GM12878 (cell line): ENCODE measurements at regions not wholly inside any gene's neighbourhood (a gene's known extent, or its start where the extent isn't known, plus 50 kb on each side); places are given as distances from the start of the nearest gene placed in this dataset.

Source experiments
- ATAC-seq: fragments of 200-7000 bp; cut with Tn5 transposase; 3 replicates; pipeline ENCODE4 v1.9.1; 2020; ENCODE audit warnings: mild to moderate bottlenecking, moderate library complexity
- BruUV-seq: library from RNA; stranded (reverse); fragments of 400-500 nt; replicated peaks from 2 replicates; lab custom pipeline; 2021; lab: Mats Ljungman, UMichigan
- CTCF ChIA-PET: fragments of 300-600 bp; sonication (Branson Sonifier 250); formaldehyde crosslinking; extraction: SDS; loops from one replicate; lab custom pipeline; 2021; ENCODE audit warnings: inconsistent platforms; lab: Yijun Ruan, JAX
- POLR2A ChIA-PET: fragments of 350-600 bp; formaldehyde crosslinking; extraction: SDS; loops from one replicate; lab custom pipeline; 2021; ENCODE audit warnings: inconsistent platforms; lab: Charles Lee
- RAD21 ChIA-PET: fragments of 300-600 bp; sonication (Branson Sonifier 250); formaldehyde crosslinking; loops from one replicate; lab custom pipeline; 2023; ENCODE audit warnings: antibody characterized with exemption; ENCODE audit not compliant: unreplicated experiment; lab: Charles Lee
- SMC1A ChIA-PET: fragments of 300-600 bp; sonication (Branson Sonifier 250); formaldehyde crosslinking; loops from one replicate; lab custom pipeline; 2023; ENCODE audit not compliant: unreplicated experiment, uncharacterized antibody; lab: Charles Lee
- DNase-seq: peaks from one replicate; pipeline ENCODE4 v3.0.0-alpha.2; 2011; ENCODE audit warnings: low read depth, low spot score
- FAIRE-seq: peaks from 3 replicates; lab custom pipeline; 2011; peaks lifted over from hg19 to GRCh38; lab: Jason Lieb, UNC
- H2AFZ ChIP-seq: 2 replicates; pipeline ENCODE4 v1.6.0; 2011; ENCODE audit warnings: low read depth, low read length, control low read depth; ENCODE audit not compliant: control insufficient read depth
- H3K27ac ChIP-seq: 2 replicates; pipeline ENCODE4 v1.5.1; 2011; ENCODE audit warnings: control low read depth; ENCODE audit not compliant: control insufficient read depth, insufficient read depth
- H3K27me3 ChIP-seq, 2 experiments: replicated peaks in 1 of 2; 2 replicates each; pipeline versions ENCODE4 v1.6.0 to v1.6.1; 2011; ENCODE audit warnings: low read length in 1 of 2; ENCODE audit not compliant: control insufficient read depth in 2 of 2, insufficient read depth in 2 of 2
- H3K36me3 ChIP-seq, 2 experiments: 2 replicates each; pipeline ENCODE4 v1.5.1; 2011; ENCODE audit warnings: low read length in 1 of 2; ENCODE audit not compliant: control insufficient read depth in 2 of 2, insufficient read depth in 2 of 2
- H3K4me1 ChIP-seq: 2 replicates; pipeline ENCODE4 v1.6.1; 2011; ENCODE audit warnings: mild to moderate bottlenecking, low read length, moderate library complexity, mixed read lengths; ENCODE audit not compliant: control insufficient read depth, insufficient read depth
- H3K4me2 ChIP-seq: 2 replicates; pipeline ENCODE4 v1.6.0; 2011; ENCODE audit warnings: control low read depth; ENCODE audit not compliant: control insufficient read depth, insufficient read depth
- H3K4me3 ChIP-seq: fragments of 200-600 bp; sonication (generic); 2 replicates; pipeline ENCODE4 v1.5.1; 2016
- H3K79me2 ChIP-seq: 2 replicates; pipeline ENCODE4 v1.6.0; 2011; ENCODE audit warnings: low read length; ENCODE audit not compliant: control insufficient read depth, insufficient read depth
- H3K9ac ChIP-seq: 2 replicates; pipeline ENCODE4 v1.8.0; 2011; ENCODE audit warnings: low read length, control low read depth, mixed read lengths; ENCODE audit not compliant: control insufficient read depth, insufficient read depth
- H3K9me3 ChIP-seq: replicated peaks from 3 replicates; pipeline ENCODE4 v1.5.1; 2011; ENCODE audit warnings: mild to moderate bottlenecking, low read length; ENCODE audit not compliant: control insufficient read depth, insufficient read depth
- H4K20me1 ChIP-seq: 2 replicates; pipeline ENCODE4 v1.6.0; 2011; ENCODE audit not compliant: control insufficient read depth, insufficient read depth
- ASH2L ChIP-seq: fragments of 300-600, 200-600 bp; sonication (generic); IDR thresholded peaks from 2 replicates; pipeline ENCODE4 v1.6.1; 2017; ENCODE audit warnings: low read depth, mild to moderate bottlenecking, borderline replicate concordance
- BHLHE40 ChIP-seq, 2 experiments: fragments of 450-650 bp in 1 of 2; IDR thresholded peaks; 2 replicates each; pipeline ENCODE4 v1.6.1; 2011 to 2017; ENCODE audit warnings: low read depth in 2 of 2, borderline replicate concordance in 1 of 2, improper control_type of control experiment in 1 of 2, low read length in 1 of 2, mild to moderate bottlenecking in 1 of 2
- CREB1 ChIP-seq: IDR thresholded peaks from 2 replicates; pipeline ENCODE4 v1.6.1; 2012; ENCODE audit warnings: low read depth, mild to moderate bottlenecking, inconsistent platforms
- CREM ChIP-seq: IDR thresholded peaks from 2 replicates; pipeline ENCODE4 v1.6.1; 2014; ENCODE audit warnings: antibody characterized with exemption, low read depth
- ESRRA ChIP-seq: IDR thresholded peaks from 2 replicates; pipeline ENCODE4 v1.6.1; 2012; ENCODE audit warnings: mild to moderate bottlenecking, low read length, improper control_type of control experiment
- FOXM1 ChIP-seq: IDR thresholded peaks from 2 replicates; pipeline ENCODE4 v1.6.1; 2012; ENCODE audit warnings: low read depth, mild to moderate bottlenecking, inconsistent platforms, low read length, moderate library complexity
- JUND ChIP-seq: IDR thresholded peaks from 2 replicates; pipeline ENCODE4 v1.6.1; 2012; ENCODE audit warnings: low read depth, mild to moderate bottlenecking, low read length, improper control_type of control experiment, moderate library complexity
- KLF5 ChIP-seq: fragments of 450-650 bp; IDR thresholded peaks from 2 replicates; pipeline ENCODE4 v1.6.1; 2014; ENCODE audit warnings: mild to moderate bottlenecking; ENCODE audit not compliant: partially characterized antibody
- MTA2 ChIP-seq: fragments of 450-650 bp; IDR thresholded peaks from 2 replicates; pipeline ENCODE4 v1.6.1; 2016; ENCODE audit warnings: low read depth, mild to moderate bottlenecking, moderate library complexity
- NFIC ChIP-seq: IDR thresholded peaks from 2 replicates; pipeline ENCODE4 v1.6.1; 2012; ENCODE audit warnings: low read depth, mild to moderate bottlenecking, inconsistent platforms, low read length, moderate library complexity
- RELA ChIP-seq: fragments of 450-650 bp; IDR thresholded peaks from 2 replicates; pipeline ENCODE4 v1.8.0; 2014; ENCODE audit warnings: borderline replicate concordance; ENCODE audit not compliant: partially characterized antibody
- WGBS: methylation state at CpG from one replicate; pipeline ENCODE4 v1.1.6; 2016; ENCODE audit warnings: low lambda C conversion rate; ENCODE audit not compliant: insufficient replicate concordance, insufficient coverage; ENCODE audit errors: missing lambda C conversion rate; 5-methylcytosine and 5-hydroxymethylcytosine counted together
- in situ Hi-C: fragments of 300-500 bp; cut with MboI; formaldehyde crosslinking; loops from 9 replicates; pipeline ENCODE4 v1.14.3; 2018; ENCODE audit warnings: mixed read lengths
- intact Hi-C: fragments of 100-400 bp; cut with micrococcal nuclease; formaldehyde crosslinking; loops from one replicate; pipeline ENCODE4 v1.14.2; 2022; ENCODE audit not compliant: unreplicated experiment
- TF ChIP-seq, protein P1 (sequence below): fragments of 450-650 bp; IDR thresholded peaks from 2 replicates; pipeline ENCODE4 v1.6.1; 2017; ENCODE audit warnings: mild to moderate bottlenecking, low read depth, inconsistent platforms; ENCODE audit not compliant: poor library complexity, severe bottlenecking
- TF ChIP-seq, protein P2 (sequence below): fragments of 450-650 bp; IDR thresholded peaks from 2 replicates; pipeline ENCODE4 v1.6.1; 2017; ENCODE audit warnings: mild to moderate bottlenecking, moderate library complexity
- TF ChIP-seq, protein P3 (sequence below): IDR thresholded peaks from 2 replicates; pipeline ENCODE4 v1.6.1; 2012; ENCODE audit warnings: low read length, inconsistent platforms

DNA sequence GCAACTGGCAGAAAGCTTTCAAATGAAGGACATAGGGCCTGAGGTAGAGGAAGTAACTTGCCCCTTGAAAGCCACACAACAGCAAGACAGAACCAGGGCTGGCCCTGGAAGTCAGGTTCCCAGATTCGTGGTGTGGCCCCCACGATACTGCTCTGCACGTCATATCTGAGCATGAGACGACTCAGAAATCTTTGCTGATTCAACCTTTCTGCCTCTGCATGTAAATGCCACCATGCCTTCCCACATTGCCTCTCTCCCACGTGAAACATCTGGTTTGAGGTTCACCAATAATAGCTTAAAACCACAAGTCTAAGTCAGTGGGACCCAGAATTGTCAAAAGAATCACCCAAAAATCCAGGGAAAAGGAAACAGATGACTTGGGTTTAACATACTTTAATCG lies 214.0 kb upstream of the TRIB2 start (continued):
- TF ChIP-seq BHLHE40 (IDR thresholded peaks at IDR 0.05; ENCODE audit: borderline replicate concordance in 1 of 2, low read depth in 2 of 2, low read length in 1 of 2) (peak; percentile 15 to 30; a peak in 2 of 4 replicates), RELA (no peak), ESRRA (no peak)
- TF ChIP-seq, protein P1, sequence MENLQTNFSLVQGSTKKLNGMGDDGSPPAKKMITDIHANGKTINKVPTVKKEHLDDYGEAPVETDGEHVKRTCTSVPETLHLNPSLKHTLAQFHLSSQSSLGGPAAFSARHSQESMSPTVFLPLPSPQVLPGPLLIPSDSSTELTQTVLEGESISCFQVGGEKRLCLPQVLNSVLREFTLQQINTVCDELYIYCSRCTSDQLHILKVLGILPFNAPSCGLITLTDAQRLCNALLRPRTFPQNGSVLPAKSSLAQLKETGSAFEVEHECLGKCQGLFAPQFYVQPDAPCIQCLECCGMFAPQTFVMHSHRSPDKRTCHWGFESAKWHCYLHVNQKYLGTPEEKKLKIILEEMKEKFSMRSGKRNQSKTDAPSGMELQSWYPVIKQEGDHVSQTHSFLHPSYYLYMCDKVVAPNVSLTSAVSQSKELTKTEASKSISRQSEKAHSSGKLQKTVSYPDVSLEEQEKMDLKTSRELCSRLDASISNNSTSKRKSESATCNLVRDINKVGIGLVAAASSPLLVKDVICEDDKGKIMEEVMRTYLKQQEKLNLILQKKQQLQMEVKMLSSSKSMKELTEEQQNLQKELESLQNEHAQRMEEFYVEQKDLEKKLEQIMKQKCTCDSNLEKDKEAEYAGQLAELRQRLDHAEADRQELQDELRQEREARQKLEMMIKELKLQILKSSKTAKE = no peak

GRCh38 chr2:12504443-12504842 lies 212.3 kb upstream of the TRIB2 start:
- peak; percentile 3; the same call in 2 of the 3 replicates for ATAC-seq
- Histone ChIP-seq H3K36me3 (no peaks in the 10 kb centered on the region), H3K27me3 (no peaks in the 10 kb centered on the region), H2AFZ (no peak overlapping the region), H3K27ac (no peak overlapping the region), H3K9ac (no peak overlapping the region), H3K4me2 (peak overlapping the region; percentile 23; the same call in 1 of the 2 replicates), H4K20me1 (no peaks in the 10 kb centered on the region), H3K4me3 (no peak overlapping the region), H3K9me3 (no peaks in the 10 kb centered on the region), H3K4me1 (peaks cover 45% of the 10 kb centered on the region), H3K79me2 (no peaks in the 10 kb centered on the region)
- RAD21 ChIA-PET = no interaction called here
- intact Hi-C loops = loop anchor here (10.0 kb wide), 1 partner anchor 640 kb away; no protein-coding TSS in a partner anchor
- CTCF ChIA-PET = interaction anchor here (0.9 kb wide), 1 partner anchor 495 kb away, joined by 3 read pairs; no protein-coding TSS in a partner anchor
- in situ Hi-C loops = no loop called here
- SMC1A ChIA-PET = interaction anchor here (1.2 to 1.7 kb wide), 3 partner anchors 13 to 81 kb away, joined by 3 to 6 read pairs (median 3); no protein-coding TSS in a partner anchor
- FAIRE-seq = no peak
- 9% methylated on average over 4 of the region's 4 CpGs for WGBS
- DNase-seq = peak; percentile 55
- no TSS peak for BruUV-seq
- POLR2A ChIA-PET = no interaction called here
- TF ChIP-seq CREM (peak; percentile 61; the same call in 1 of the 2 replicates), FOXM1 (peak; percentile 82; the same call in 1 of the 2 replicates), MTA2 (peak; percentile 66; the same call in 1 of the 2 replicates), ASH2L (no peak), NFIC (peak; percentile 89), JUND (no peak), KLF5 (no peak), CREB1 (peak; percentile 22; the same call in 1 of the 2 replicates)
- TF ChIP-seq, protein P2, sequence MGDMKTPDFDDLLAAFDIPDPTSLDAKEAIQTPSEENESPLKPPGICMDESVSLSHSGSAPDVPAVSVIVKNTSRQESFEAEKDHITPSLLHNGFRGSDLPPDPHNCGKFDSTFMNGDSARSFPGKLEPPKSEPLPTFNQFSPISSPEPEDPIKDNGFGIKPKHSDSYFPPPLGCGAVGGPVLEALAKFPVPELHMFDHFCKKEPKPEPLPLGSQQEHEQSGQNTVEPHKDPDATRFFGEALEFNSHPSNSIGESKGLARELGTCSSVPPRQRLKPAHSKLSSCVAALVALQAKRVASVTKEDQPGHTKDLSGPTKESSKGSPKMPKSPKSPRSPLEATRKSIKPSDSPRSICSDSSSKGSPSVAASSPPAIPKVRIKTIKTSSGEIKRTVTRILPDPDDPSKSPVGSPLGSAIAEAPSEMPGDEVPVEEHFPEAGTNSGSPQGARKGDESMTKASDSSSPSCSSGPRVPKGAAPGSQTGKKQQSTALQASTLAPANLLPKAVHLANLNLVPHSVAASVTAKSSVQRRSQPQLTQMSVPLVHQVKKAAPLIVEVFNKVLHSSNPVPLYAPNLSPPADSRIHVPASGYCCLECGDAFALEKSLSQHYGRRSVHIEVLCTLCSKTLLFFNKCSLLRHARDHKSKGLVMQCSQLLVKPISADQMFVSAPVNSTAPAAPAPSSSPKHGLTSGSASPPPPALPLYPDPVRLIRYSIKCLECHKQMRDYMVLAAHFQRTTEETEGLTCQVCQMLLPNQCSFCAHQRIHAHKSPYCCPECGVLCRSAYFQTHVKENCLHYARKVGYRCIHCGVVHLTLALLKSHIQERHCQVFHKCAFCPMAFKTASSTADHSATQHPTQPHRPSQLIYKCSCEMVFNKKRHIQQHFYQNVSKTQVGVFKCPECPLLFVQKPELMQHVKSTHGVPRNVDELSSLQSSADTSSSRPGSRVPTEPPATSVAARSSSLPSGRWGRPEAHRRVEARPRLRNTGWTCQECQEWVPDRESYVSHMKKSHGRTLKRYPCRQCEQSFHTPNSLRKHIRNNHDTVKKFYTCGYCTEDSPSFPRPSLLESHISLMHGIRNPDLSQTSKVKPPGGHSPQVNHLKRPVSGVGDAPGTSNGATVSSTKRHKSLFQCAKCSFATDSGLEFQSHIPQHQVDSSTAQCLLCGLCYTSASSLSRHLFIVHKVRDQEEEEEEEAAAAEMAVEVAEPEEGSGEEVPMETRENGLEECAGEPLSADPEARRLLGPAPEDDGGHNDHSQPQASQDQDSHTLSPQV = no peak
- TF ChIP-seq, protein P3, sequence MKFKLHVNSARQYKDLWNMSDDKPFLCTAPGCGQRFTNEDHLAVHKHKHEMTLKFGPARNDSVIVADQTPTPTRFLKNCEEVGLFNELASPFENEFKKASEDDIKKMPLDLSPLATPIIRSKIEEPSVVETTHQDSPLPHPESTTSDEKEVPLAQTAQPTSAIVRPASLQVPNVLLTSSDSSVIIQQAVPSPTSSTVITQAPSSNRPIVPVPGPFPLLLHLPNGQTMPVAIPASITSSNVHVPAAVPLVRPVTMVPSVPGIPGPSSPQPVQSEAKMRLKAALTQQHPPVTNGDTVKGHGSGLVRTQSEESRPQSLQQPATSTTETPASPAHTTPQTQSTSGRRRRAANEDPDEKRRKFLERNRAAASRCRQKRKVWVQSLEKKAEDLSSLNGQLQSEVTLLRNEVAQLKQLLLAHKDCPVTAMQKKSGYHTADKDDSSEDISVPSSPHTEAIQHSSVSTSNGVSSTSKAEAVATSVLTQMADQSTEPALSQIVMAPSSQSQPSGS = peak; percentile 83
